22Rv1 (cell line): ENCODE measurements at regions not wholly inside any gene's neighbourhood (a gene's known extent, or its start where the extent isn't known, plus 50 kb on each side); places are given as distances from the start of the nearest gene placed in this dataset.

Source experiments
- CTCF ChIP-seq: fragments of 450-650 bp; IDR thresholded peaks from 2 replicates; pipeline ENCODE4 v1.5.1; 2017; ENCODE audit warnings: mild to moderate bottlenecking
- ZFX ChIP-seq: fragments of 450-650 bp; IDR thresholded peaks from 2 replicates; pipeline ENCODE4 v1.6.1; 2017; ENCODE audit warnings: antibody characterized with exemption, borderline replicate concordance

- TF ChIP-seq CTCF (no peak), ZFX (no peak)
Measured at GRCh38 chr1:38454749-38455441, 404.7 kb downstream of the RRAGC start.
